HepG2 (cell line): ENCODE measurements at regions not wholly inside any gene's neighbourhood (a gene's known extent, or its start where the extent isn't known, plus 50 kb on each side); places are given as distances from the start of the nearest gene placed in this dataset.

ENCODE experiments used
- ATAC-seq: fragments of 200-7000 bp; cut with Tn5 transposase; 3 replicates; pipeline ENCODE4 v1.9.1; 2020; ENCODE audit warnings: mild to moderate bottlenecking, moderate library complexity
- BruUV-seq: library from RNA; stranded (reverse); fragments of 400-500 nt; replicated peaks from 2 replicates; lab custom pipeline; 2021; lab: Mats Ljungman, UMichigan
- CTCF ChIA-PET: fragments of 300-600 bp; formaldehyde crosslinking; extraction: SDS; loops from one replicate; lab custom pipeline; 2021; ENCODE audit warnings: low total read pairs, inconsistent platforms, low intra/inter-chr PET ratio; lab: Yijun Ruan, JAX
- POLR2A ChIA-PET: fragments of 350-600 bp; sonication (Branson Sonifier 250); formaldehyde crosslinking; loops from one replicate; lab custom pipeline; 2020; ENCODE audit warnings: antibody characterized with exemption, inconsistent platforms; lab: Yijun Ruan, JAX
- DNase-seq: peaks from one replicate; pipeline ENCODE4 v3.0.0-alpha.2; 2015; ENCODE audit warnings: low spot score
- FAIRE-seq: peaks from 3 replicates; lab custom pipeline; 2011; peaks lifted over from hg19 to GRCh38; lab: Jason Lieb, UNC
- H2AFZ ChIP-seq: one replicate; pipeline ENCODE4 v1.6.1; 2011; ENCODE audit warnings: low read length, inconsistent platforms
- H3K27ac ChIP-seq: fragments of 300-600 bp; 3 replicates; pipeline ENCODE4 v1.8.0; 2011; ENCODE audit warnings: mixed run types, mild to moderate bottlenecking, mixed read lengths, low read length, inconsistent platforms; ENCODE audit not compliant: insufficient read depth; ENCODE audit errors: extremely low read length
- H3K27me3 ChIP-seq, 2 experiments: fragments of 200-600 bp in 1 of 2; 2 replicates in 1 of 2; 3 replicates in 1 of 2; pipeline versions ENCODE4 v1.6.0 to v1.8.0; 2011; ENCODE audit warnings: low read length in 2 of 2, mild to moderate bottlenecking in 2 of 2, moderate library complexity in 2 of 2, inconsistent platforms in 1 of 2; ENCODE audit not compliant: insufficient read depth in 2 of 2, control insufficient read depth in 1 of 2
- H3K36me3 ChIP-seq, 2 experiments: fragments of 200-600 bp in 1 of 2; replicated peaks in 1 of 2; 2 replicates in 1 of 2; 3 replicates in 1 of 2; pipeline versions ENCODE4 v1.5.1 to v1.8.0; 2011; ENCODE audit warnings: low read length in 2 of 2, inconsistent platforms in 1 of 2; ENCODE audit not compliant: insufficient read depth in 2 of 2, control insufficient read depth in 1 of 2
- H3K4me1 ChIP-seq: 2 replicates; pipeline ENCODE4 v1.5.1; 2012; ENCODE audit warnings: low read length, inconsistent platforms; ENCODE audit not compliant: insufficient read depth
- H3K4me2 ChIP-seq: 2 replicates; pipeline ENCODE4 v1.6.0; 2011; ENCODE audit warnings: low read depth, low read length, inconsistent platforms
- H3K4me3 ChIP-seq, 3 experiments: fragments of 200-600 bp in 1 of 3; sonication (generic), shearing (Covaris generic) in 1 of 3; replicated peaks in 1 of 3; 2 replicates each; pipeline ENCODE4 v1.5.1; 2011 to 2016; ENCODE audit warnings: low read length in 3 of 3, inconsistent platforms in 2 of 3, low read depth in 2 of 3, mild to moderate bottlenecking in 2 of 3, control low read depth in 1 of 3, mixed read lengths in 1 of 3; ENCODE audit not compliant: insufficient read depth in 1 of 3
- H3K79me2 ChIP-seq: one replicate; pipeline ENCODE4 v1.6.1; 2011; ENCODE audit warnings: low read length, inconsistent platforms; ENCODE audit not compliant: insufficient read depth
- H3K9ac ChIP-seq: 2 replicates; pipeline ENCODE4 v1.6.0; 2011; ENCODE audit warnings: mild to moderate bottlenecking, low read depth, low read length, inconsistent platforms; ENCODE audit not compliant: insufficient read depth
- H3K9me3 ChIP-seq: 2 replicates; pipeline ENCODE4 v1.5.1; 2012; ENCODE audit warnings: mild to moderate bottlenecking, low read length
- H4K20me1 ChIP-seq: 2 replicates; pipeline ENCODE4 v1.6.0; 2011; ENCODE audit warnings: inconsistent platforms, mild to moderate bottlenecking, low read length, moderate library complexity; ENCODE audit not compliant: insufficient read depth
- CHD4 ChIP-seq: fragments of 200-600 bp; sonication (generic); IDR thresholded peaks from 2 replicates; pipeline ENCODE4 v1.7.0; 2017; ENCODE audit warnings: mild to moderate bottlenecking, low read length, borderline replicate concordance
- GATA4 ChIP-seq: sonication (generic); IDR thresholded peaks from 2 replicates; pipeline ENCODE4 v1.6.1; 2016; ENCODE audit warnings: antibody characterized with exemption, low read depth, borderline replicate concordance
- GMEB2 ChIP-seq: IDR thresholded peaks from 2 replicates; pipeline ENCODE4 v1.6.1; 2016; ENCODE audit warnings: missing biosample characterization, missing genetic modification reagents, low read depth
- HDAC1 ChIP-seq: sonication (generic); formaldehyde crosslinking; IDR thresholded peaks from 2 replicates; pipeline ENCODE4 v1.5.1; 2020; ENCODE audit warnings: mild to moderate bottlenecking, missing genetic modification reagents
- MAX ChIP-seq: IDR thresholded peaks from 2 replicates; pipeline ENCODE4 v1.6.1; 2012; ENCODE audit warnings: inconsistent platforms
- PBX3 ChIP-seq: sonication (generic); formaldehyde crosslinking; IDR thresholded peaks from 2 replicates; pipeline ENCODE4 v1.8.1; 2023; ENCODE audit warnings: missing genetic modification reagents, inconsistent platforms, borderline replicate concordance
- ZFP41 ChIP-seq: sonication (generic); formaldehyde crosslinking; IDR thresholded peaks from 2 replicates; pipeline ENCODE4 v1.4.0; 2020; ENCODE audit warnings: mild to moderate bottlenecking, missing genetic modification reagents, borderline replicate concordance
- ZFY ChIP-seq: sonication (generic); formaldehyde crosslinking; IDR thresholded peaks from 2 replicates; pipeline ENCODE4 v1.4.0; 2020; ENCODE audit warnings: missing genetic modification reagents
- ZNF879 ChIP-seq: sonication (generic); formaldehyde crosslinking; IDR thresholded peaks from 2 replicates; pipeline ENCODE4 v1.8.1; 2023; ENCODE audit warnings: missing genetic modification reagents
- WGBS: methylation state at CpG from one replicate; pipeline ENCODE4 v1.1.6; 2017; ENCODE audit warnings: low lambda C conversion rate; 5-methylcytosine and 5-hydroxymethylcytosine counted together
- in situ Hi-C: cut with HindIII; loops from 2 replicates; pipeline ENCODE4 v1.10.0; 2017; ENCODE audit warnings: low pct_unique_long_range_greater_than_20kb; ENCODE audit not compliant: extremely low pct_ligation_motif_present
- intact Hi-C: fragments of 100-400 bp; cut with micrococcal nuclease; formaldehyde crosslinking; loops from one replicate; pipeline ENCODE4 v1.10.0; 2022; ENCODE audit not compliant: unreplicated experiment
- TF ChIP-seq, protein P1 (sequence below): sonication (generic); formaldehyde crosslinking; IDR thresholded peaks from 2 replicates; pipeline ENCODE4 v1.8.0; 2022; ENCODE audit warnings: missing genetic modification reagents, mild to moderate bottlenecking, inconsistent platforms, borderline replicate concordance
- TF ChIP-seq, protein P2 (sequence below), 2 experiments: sonication (generic) in 1 of 2; formaldehyde crosslinking in 1 of 2; IDR thresholded peaks; 2 replicates each; pipeline versions ENCODE4 v1.4.0 to v1.6.1; 2018 to 2020; ENCODE audit warnings: missing genetic modification reagents in 2 of 2, borderline replicate concordance in 1 of 2, low read depth in 1 of 2, mild to moderate bottlenecking in 1 of 2, missing biosample characterization in 1 of 2

GRCh38 chr17:71434716-71435115 lies 686.1 kb upstream of the SOX9 start:
- H3K4me3 ChIP-seq = no peak overlapping the region
- no TSS peak for BruUV-seq
- no peak overlapping the region for H3K9ac ChIP-seq
- H3K27me3 ChIP-seq = no peaks in the 10 kb centered on the region
- H3K36me3 ChIP-seq = no peaks in the 10 kb centered on the region
- H3K4me1 ChIP-seq = no peaks in the 10 kb centered on the region
- H2AFZ ChIP-seq = no peak overlapping the region
- H3K27ac ChIP-seq = no peak overlapping the region
- 91% methylated on average over 1 of the region's 1 CpG for WGBS
- intact Hi-C loops (no loop called here), in situ Hi-C loops (no loop called here)
- no peaks in the 10 kb centered on the region for H3K79me2 ChIP-seq
- no peak for DNase-seq
- ChIA-PET CTCF (no interaction called here), POLR2A (no interaction called here)
- H3K9me3 ChIP-seq = 0 out of 2 replicates have a peak, but pooled peaks cover 3% of the 10 kb centered on the region
- no peak for ATAC-seq
- FAIRE-seq = no peak
- TF ChIP-seq MAX (no peak), ZFY (CRISPR knock-in tag) (no peak), ZNF879 (CRISPR knock-in tag) (no peak), PBX3 (CRISPR knock-in tag) (no peak), HDAC1 (CRISPR knock-in tag) (no peak), GATA4 (no peak), ZFP41 (CRISPR knock-in tag) (no peak), CHD4 (no peak), GMEB2 (CRISPR knock-in tag) (no peak)
- TF ChIP-seq, protein P1, sequence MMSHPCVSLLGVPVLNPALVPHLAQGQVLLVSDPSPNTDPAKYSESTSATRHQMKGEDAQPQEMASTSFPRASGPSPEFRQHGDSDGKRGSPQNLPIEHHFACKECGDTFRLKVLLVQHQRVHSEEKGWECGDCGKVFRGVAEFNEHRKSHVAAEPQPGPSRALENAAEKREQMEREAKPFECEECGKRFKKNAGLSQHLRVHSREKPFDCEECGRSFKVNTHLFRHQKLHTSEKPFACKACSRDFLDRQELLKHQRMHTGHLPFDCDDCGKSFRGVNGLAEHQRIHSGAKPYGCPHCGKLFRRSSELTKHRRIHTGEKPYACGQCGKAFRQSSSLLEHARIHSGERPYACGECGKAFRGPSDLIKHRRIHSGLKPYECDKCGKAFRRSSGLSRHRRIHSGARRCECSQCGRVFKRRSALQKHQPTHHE (CRISPR knock-in tag) = no peak
- TF ChIP-seq, protein P2, sequence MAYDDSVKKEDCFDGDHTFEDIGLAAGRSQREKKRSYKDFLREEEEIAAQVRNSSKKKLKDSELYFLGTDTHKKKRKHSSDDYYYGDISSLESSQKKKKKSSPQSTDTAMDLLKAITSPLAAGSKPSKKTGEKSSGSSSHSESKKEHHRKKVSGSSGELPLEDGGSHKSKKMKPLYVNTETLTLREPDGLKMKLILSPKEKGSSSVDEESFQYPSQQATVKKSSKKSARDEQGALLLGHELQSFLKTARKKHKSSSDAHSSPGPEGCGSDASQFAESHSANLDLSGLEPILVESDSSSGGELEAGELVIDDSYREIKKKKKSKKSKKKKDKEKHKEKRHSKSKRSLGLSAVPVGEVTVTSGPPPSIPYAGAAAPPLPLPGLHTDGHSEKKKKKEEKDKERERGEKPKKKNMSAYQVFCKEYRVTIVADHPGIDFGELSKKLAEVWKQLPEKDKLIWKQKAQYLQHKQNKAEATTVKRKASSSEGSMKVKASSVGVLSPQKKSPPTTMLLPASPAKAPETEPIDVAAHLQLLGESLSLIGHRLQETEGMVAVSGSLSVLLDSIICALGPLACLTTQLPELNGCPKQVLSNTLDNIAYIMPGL (CRISPR knock-in tag; IDR thresholded peaks at IDR 0.05; ENCODE audit: borderline replicate concordance in 1 of 2, low read depth in 1 of 2) = no peak
- TF ChIP-seq, all 625 proteins: peak for 0
- Histone ChIP-seq H4K20me1 (no peaks in the 10 kb centered on the region), H3K4me2 (no peak overlapping the region)
